SK-N-SH treated with all-trans-retinoic acid at 6 μM for 48 hours (cell line): ENCODE measurements at regions not wholly inside any gene's neighbourhood (a gene's known extent, or its start where the extent isn't known, plus 50 kb on each side); places are given as distances from the start of the nearest gene placed in this dataset.

Experiments used
- ATAC-seq: fragments of 200-7000 bp; cut with Tn5 transposase; 3 replicates; pipeline ENCODE4 v1.9.1; 2020; ENCODE audit warnings: mild to moderate bottlenecking, moderate library complexity
- CSDC2 ChIP-seq: fragments of 250-450 bp; sonication (Bioruptor Pico); IDR thresholded peaks from 2 replicates; pipeline ENCODE4 v1.5.0; 2020; ENCODE audit warnings: mild to moderate bottlenecking, moderate library complexity
- ESRRG ChIP-seq: fragments of 250-450 bp; sonication (Bioruptor Pico); IDR thresholded peaks from 2 replicates; pipeline ENCODE4 v1.6.1; 2021; ENCODE audit warnings: mild to moderate bottlenecking
- PATZ1 ChIP-seq: fragments of 250-450 bp; sonication (Bioruptor Pico); IDR thresholded peaks from 2 replicates; pipeline ENCODE4 v1.8.0; 2020; ENCODE audit warnings: mild to moderate bottlenecking, moderate library complexity, borderline replicate concordance
- ZC3H10 ChIP-seq: fragments of 250-450 bp; sonication (Bioruptor Pico); IDR thresholded peaks from 2 replicates; pipeline ENCODE4 v1.5.1; 2021; ENCODE audit warnings: mild to moderate bottlenecking, moderate library complexity
- ZFP3 ChIP-seq: fragments of 250-450 bp; sonication (Bioruptor Pico); IDR thresholded peaks from 2 replicates; pipeline ENCODE4 v1.5.0; 2020; ENCODE audit warnings: mild to moderate bottlenecking, moderate library complexity
- ZNF8 ChIP-seq: fragments of 450-650 bp; formaldehyde crosslinking; IDR thresholded peaks from 2 replicates; pipeline ENCODE4 v1.5.0; 2020; ENCODE audit warnings: mild to moderate bottlenecking, moderate library complexity
- TF ChIP-seq, protein P1 (sequence below): fragments of 250-450 bp; sonication (Bioruptor Pico); IDR thresholded peaks from 2 replicates; pipeline ENCODE4 v1.5.1; 2021; ENCODE audit warnings: mild to moderate bottlenecking, moderate library complexity
- TF ChIP-seq, protein P2 (sequence below): fragments of 250-450 bp; sonication (Bioruptor Pico); IDR thresholded peaks from 2 replicates; pipeline ENCODE4 v1.5.1; 2020; ENCODE audit warnings: low read depth, mild to moderate bottlenecking, moderate library complexity

- ATAC-seq, result no peak
- TF ChIP-seq, protein P1, sequence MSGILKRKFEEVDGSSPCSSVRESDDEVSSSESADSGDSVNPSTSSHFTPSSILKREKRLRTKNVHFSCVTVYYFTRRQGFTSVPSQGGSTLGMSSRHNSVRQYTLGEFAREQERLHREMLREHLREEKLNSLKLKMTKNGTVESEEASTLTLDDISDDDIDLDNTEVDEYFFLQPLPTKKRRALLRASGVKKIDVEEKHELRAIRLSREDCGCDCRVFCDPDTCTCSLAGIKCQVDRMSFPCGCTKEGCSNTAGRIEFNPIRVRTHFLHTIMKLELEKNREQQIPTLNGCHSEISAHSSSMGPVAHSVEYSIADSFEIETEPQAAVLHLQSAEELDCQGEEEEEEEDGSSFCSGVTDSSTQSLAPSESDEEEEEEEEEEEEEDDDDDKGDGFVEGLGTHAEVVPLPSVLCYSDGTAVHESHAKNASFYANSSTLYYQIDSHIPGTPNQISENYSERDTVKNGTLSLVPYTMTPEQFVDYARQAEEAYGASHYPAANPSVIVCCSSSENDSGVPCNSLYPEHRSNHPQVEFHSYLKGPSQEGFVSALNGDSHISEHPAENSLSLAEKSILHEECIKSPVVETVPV (CRISPR knock-in tag), result no peak
- TF ChIP-seq ZNF8 (CRISPR knock-in tag), result no peak
- TF ChIP-seq ESRRG (CRISPR knock-in tag), result no peak
- TF ChIP-seq CSDC2 (CRISPR knock-in tag), result no peak
- TF ChIP-seq, protein P2, sequence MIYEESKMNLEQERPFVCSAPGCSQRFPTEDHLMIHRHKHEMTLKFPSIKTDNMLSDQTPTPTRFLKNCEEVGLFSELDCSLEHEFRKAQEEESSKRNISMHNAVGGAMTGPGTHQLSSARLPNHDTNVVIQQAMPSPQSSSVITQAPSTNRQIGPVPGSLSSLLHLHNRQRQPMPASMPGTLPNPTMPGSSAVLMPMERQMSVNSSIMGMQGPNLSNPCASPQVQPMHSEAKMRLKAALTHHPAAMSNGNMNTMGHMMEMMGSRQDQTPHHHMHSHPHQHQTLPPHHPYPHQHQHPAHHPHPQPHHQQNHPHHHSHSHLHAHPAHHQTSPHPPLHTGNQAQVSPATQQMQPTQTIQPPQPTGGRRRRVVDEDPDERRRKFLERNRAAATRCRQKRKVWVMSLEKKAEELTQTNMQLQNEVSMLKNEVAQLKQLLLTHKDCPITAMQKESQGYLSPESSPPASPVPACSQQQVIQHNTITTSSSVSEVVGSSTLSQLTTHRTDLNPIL (CRISPR knock-in tag), result no peak
- no peak for TF ChIP-seq PATZ1 (CRISPR knock-in tag)
These were observed 51.9 kb upstream of the PPP2R5A start for GRCh38 chr1:212233321-212233720.

DNA sequence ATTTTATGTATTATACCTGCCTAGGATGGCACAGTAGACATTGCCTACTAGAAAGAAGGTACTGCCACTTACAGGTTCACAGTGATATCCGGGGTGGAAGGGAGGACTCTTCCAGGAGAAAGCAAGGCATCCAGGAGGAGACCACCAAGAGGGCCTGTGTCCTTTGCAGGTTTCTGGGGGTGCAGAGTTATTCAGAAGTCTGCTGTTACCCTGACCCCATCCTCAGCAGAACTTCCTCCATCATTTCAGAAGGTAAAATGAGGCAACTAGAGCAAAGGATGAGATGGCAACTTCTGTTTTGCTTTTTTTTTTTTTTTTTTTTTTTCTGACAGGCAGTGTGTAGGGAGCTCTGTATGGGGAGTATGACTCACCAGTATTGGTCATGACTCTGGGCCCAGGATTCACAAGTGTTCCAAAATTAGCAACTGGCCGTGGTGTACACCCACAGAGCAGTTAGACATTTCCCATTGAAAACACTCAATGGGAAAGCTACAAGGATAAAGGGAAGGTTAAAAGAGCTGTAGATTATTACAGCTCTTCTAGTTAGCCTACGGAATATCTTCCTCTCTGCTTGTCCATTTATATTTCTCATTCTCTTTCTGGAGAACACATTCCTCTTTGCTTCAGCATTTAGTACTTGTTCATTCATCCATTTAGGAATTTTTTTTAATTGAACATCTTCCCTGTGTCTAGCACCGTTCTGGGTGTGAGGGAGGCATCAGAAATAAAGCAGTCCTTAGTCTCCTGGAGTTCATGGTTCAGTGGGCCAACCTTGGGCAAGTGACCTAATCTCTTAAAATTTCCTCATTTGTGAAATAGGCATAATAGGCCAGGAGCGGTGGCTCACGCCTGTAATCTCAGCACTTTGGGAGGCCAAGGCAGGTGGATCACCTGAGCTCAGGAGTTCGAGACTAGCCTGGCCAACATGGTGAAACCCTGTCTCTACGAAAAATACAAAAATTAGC lies 50.5 kb upstream of the PPP2R5A start:
- peak; percentile 99 for ATAC-seq
- TF ChIP-seq ZC3H10 (CRISPR knock-in tag) (no peak), PATZ1 (CRISPR knock-in tag) (no peak), ZFP3 (CRISPR knock-in tag) (no peak), ZNF8 (CRISPR knock-in tag) (no peak)
